ENCODE measurements at regions not wholly inside any gene's neighbourhood (a gene's known extent, or its start where the extent isn't known, plus 50 kb on each side); places are given as distances from the start of the nearest gene placed in this dataset.

DNA sequence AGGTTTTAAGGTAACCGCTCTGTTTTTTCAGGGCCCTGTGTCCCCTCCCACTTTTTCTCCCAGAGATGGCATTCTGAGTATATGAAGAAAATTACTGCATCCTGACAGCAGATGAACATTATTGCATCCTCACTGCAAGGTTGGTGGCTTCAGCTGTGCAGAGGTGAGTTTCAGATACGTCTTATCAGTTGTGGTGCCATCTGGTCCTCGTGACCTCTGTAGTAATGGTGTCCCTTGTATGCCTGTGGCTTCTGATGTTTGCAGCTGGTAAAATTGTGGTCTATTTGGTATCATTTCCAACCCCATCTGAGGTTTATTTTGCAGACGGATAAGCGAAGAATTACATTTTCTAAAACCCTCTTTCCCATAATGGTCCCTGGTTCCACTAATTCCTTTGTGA lies 417.0 kb downstream of the HS3ST3B1 start:
- H3K4me3 ChIP-seq (ENCODE audit: low read length): no peak overlapping the region
- no peak for TF ChIP-seq CTCF (IDR thresholded peaks at IDR 0.05; ENCODE audit: insufficient read depth, low read depth, low read length, missing control alignments)
- DNase-seq (ENCODE audit: low read depth): no peak

DNA sequence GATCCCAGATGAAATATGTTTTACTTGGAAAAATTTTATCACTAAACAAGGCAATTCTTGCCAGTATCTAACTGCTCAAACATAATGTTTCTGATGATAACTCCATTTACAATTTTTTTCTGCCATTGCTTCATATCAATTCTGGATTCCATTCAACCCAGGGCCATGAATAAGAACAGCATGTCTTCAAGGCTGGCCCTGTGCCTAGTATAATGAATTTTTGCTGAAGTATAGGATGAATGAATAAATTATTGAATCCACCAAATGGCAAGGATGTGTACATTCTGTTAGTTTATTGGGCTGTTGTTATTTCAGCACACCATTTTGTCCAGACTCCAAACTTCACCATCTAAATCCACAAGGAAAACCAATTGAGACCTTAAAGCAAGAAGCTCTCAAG lies 414.7 kb downstream of the HS3ST3B1 start:
- H3K4me3 ChIP-seq (ENCODE audit: low read length): no peak overlapping the region
- no peak for TF ChIP-seq CTCF (IDR thresholded peaks at IDR 0.05; ENCODE audit: insufficient read depth, low read depth, low read length, missing control alignments)
- DNase-seq (ENCODE audit: low read depth): no peak

DNA sequence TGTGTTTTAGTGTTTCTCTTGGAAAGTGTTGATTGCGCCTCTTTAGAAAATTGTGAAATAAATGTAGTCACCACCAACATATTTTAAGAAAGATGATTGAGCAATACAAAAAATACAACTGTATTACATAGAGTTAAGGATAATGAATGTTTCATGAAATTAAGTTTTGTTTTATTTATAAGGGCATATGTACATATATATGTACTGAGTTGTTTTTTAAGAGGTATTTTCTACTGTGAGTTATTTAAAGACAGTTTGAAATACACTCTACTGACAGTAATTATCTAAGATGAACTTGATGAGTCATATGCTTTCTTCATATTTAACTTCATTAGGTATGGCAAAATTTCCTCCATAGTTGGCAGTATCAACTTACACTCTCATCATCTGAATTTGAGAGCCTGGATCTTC lies 411.7 kb downstream of the HS3ST3B1 start:
- peak; percentile 56 for DNase-seq (ENCODE audit: low read depth)
- no peak overlapping the region for H3K4me3 ChIP-seq (ENCODE audit: low read length)
- TF ChIP-seq CTCF (IDR thresholded peaks at IDR 0.05; ENCODE audit: insufficient read depth, low read depth, low read length, missing control alignments): no peak

GRCh38 chr17:14704121-14704520 lies 403.2 kb downstream of the HS3ST3B1 start:
- H3K4me3 ChIP-seq (ENCODE audit: low read length): no peak overlapping the region
- no peak for DNase-seq (ENCODE audit: low read depth)
- no peak for TF ChIP-seq CTCF (IDR thresholded peaks at IDR 0.05; ENCODE audit: insufficient read depth, low read depth, low read length, missing control alignments)

- no peak for DNase-seq (ENCODE audit: low read depth)
- TF ChIP-seq CTCF (IDR thresholded peaks at IDR 0.05; ENCODE audit: insufficient read depth, low read depth, low read length, missing control alignments): no peak
Measured at GRCh38 chr17:14701886-14702285, 401.0 kb downstream of the HS3ST3B1 start.

GRCh38 chr17:14699574-14700185 lies 398.8 kb downstream of the HS3ST3B1 start:
- no peak for TF ChIP-seq CTCF (IDR thresholded peaks at IDR 0.05; ENCODE audit: insufficient read depth, low read depth, low read length, missing control alignments)
- no peak overlapping the region for H3K4me3 ChIP-seq (ENCODE audit: low read length)
- peak; percentile 18 for DNase-seq (ENCODE audit: low read depth)

More at GRCh38 chr17:14701886-14702285, 401.0 kb downstream of the HS3ST3B1 start:
- H3K4me3 ChIP-seq (ENCODE audit: low read length): no peak overlapping the region

DNA sequence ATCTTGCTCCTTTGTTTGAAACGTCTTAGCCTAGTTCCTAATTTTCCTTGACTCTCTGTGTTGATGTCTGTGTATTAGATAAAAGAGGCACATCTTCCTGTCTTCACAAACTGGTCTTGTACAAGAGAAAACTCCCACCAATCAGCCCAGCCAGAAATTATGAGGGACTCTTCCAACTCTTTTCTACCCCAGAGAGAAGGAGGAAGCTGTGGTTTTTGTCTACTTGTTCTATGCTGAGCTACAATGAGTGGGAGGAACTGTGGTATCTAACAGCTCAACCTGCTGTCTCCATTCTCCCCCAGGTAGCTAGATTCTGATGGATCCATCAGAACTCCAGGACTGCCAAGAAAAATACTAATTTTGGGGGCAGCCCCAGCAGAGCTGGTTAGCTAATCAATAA lies 392.5 kb downstream of the HS3ST3B1 start:
- no peak for TF ChIP-seq CTCF (IDR thresholded peaks at IDR 0.05; ENCODE audit: insufficient read depth, low read depth, low read length, missing control alignments)
- H3K4me3 ChIP-seq (ENCODE audit: low read length): no peak overlapping the region
- no peak for DNase-seq (ENCODE audit: low read depth)
